ENCODE measurements at regions not wholly inside any gene's neighbourhood (a gene's known extent, or its start where the extent isn't known, plus 50 kb on each side); places are given as distances from the start of the nearest gene placed in this dataset.

- no peak for DNase-seq
- in situ Hi-C loops (cut with MboI; ENCODE audit: low pct_unique_long_range_greater_than_20kb, low sequenced_read_pairs), result no loop called here
Observed at GRCh38 chr13:28550721-28551497, 56.0 kb upstream of the FLT1 start.

GRCh38 chr13:28550091-28550490 lies 55.2 kb upstream of the FLT1 start:
- in situ Hi-C loops (cut with MboI; ENCODE audit: low pct_unique_long_range_greater_than_20kb, low sequenced_read_pairs), result no loop called here
- DNase-seq, result no peak

DNA sequence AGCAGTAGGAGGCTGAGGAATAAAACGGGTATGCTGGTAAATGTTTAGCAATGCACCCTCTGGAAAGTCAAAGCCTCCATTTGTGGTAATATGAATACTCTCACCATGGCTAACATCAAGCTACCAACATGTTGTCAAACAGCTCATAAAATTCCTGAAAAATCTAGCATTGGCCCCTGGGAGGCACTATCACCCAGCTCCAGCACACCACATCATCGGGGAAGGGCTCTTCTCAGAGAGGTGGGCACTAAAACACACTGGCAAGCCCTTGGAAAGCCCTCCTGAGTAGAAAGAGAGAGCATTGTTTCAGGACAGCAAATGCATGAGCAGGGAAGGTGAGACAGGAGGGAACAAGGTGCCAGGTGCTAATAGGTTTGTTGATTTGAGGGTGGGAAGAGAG lies 53.9 kb upstream of the FLT1 start:
- in situ Hi-C loops (cut with MboI; ENCODE audit: low pct_unique_long_range_greater_than_20kb, low sequenced_read_pairs), result no loop called here
- no peak for DNase-seq

DNA sequence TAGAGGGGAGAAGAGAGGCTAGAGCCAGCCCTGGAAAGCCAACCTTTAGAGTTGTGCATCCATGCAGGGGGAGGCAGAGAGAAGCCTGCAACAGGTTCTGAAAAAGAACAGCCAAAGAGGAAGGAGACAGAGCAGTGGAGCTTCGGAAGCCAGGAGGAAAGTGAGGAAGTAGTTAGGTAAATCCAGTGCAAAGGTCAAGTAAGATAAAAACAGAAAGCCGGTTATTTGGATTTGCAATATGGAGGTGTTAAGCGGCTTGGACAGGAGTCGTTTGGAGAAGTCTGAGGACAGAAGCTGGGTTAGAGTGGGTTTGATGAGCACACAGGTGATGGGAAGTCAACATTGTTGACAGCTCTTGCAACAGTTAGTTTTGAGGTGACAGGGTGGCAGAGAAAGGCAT lies 53.5 kb upstream of the FLT1 start:
- in situ Hi-C loops (cut with MboI; ENCODE audit: low pct_unique_long_range_greater_than_20kb, low sequenced_read_pairs), result no loop called here

GRCh38 chr13:28545583-28546333 lies 50.8 kb upstream of the FLT1 start:
- in situ Hi-C loops (cut with MboI; ENCODE audit: low pct_unique_long_range_greater_than_20kb, low sequenced_read_pairs), result no loop called here

More for the DNA sequence above, 53.5 kb upstream of the FLT1 start:
- DNase-seq, result no peak

More at GRCh38 chr13:28545583-28546333, 50.8 kb upstream of the FLT1 start:
- DNase-seq, result no peak
